H9 (cell line): ENCODE measurements at regions not wholly inside any gene's neighbourhood (a gene's known extent, or its start where the extent isn't known, plus 50 kb on each side); places are given as distances from the start of the nearest gene placed in this dataset.

Source experiments
- DNase-seq: peaks from one replicate; pipeline ENCODE4 v3.0.0-alpha.2; 2017
- H2AFZ ChIP-seq: one replicate; pipeline ENCODE4 v1.6.1; 2013; ENCODE audit warnings: mild to moderate bottlenecking, low read length, control low read depth, moderate library complexity
- H2AK5ac ChIP-seq: 2 replicates; pipeline ENCODE4 v1.6.1; 2013; ENCODE audit warnings: low read length, control low read depth, mixed read lengths; ENCODE audit not compliant: insufficient read length
- H2BK120ac ChIP-seq: one replicate; pipeline ENCODE4 v1.6.1; 2013; ENCODE audit warnings: low read depth, mild to moderate bottlenecking, low read length, control low read depth, inconsistent platforms; ENCODE audit not compliant: poor library complexity, severe bottlenecking
- H2BK12ac ChIP-seq: 2 replicates; pipeline ENCODE4 v1.6.1; 2013; ENCODE audit warnings: low read length, control low read depth, mixed read lengths, low read depth; ENCODE audit not compliant: insufficient read length
- H2BK15ac ChIP-seq: 2 replicates; pipeline ENCODE4 v1.6.1; 2013; ENCODE audit warnings: low read depth, low read length, control low read depth
- H2BK20ac ChIP-seq: one replicate; pipeline ENCODE4 v1.6.1; 2013; ENCODE audit warnings: low read depth, mild to moderate bottlenecking, low read length, control low read depth, inconsistent platforms; ENCODE audit not compliant: poor library complexity, severe bottlenecking
- H2BK5ac ChIP-seq: 2 replicates; pipeline ENCODE4 v1.6.1; 2013; ENCODE audit warnings: low read length, control low read depth, mixed read lengths; ENCODE audit not compliant: insufficient read length
- H3K14ac ChIP-seq: 2 replicates; pipeline ENCODE4 v1.6.1; 2013; ENCODE audit warnings: low read length, control low read depth; ENCODE audit not compliant: insufficient read depth
- H3K18ac ChIP-seq: 2 replicates; pipeline ENCODE4 v1.6.1; 2013; ENCODE audit warnings: low read depth, mild to moderate bottlenecking, mixed read lengths, low read length, control low read depth; ENCODE audit not compliant: insufficient read length
- H3K23ac ChIP-seq: 2 replicates; pipeline ENCODE4 v1.6.1; 2013; ENCODE audit warnings: low read length, control low read depth, mixed read lengths, low read depth; ENCODE audit not compliant: insufficient read length
- H3K23me2 ChIP-seq: 2 replicates; pipeline ENCODE4 v1.6.1; 2013; ENCODE audit warnings: low read depth, mild to moderate bottlenecking, mixed read lengths, low read length, control low read depth; ENCODE audit not compliant: insufficient read length, poor library complexity, severe bottlenecking
- H3K27ac ChIP-seq: 2 replicates; pipeline ENCODE4 v1.5.1; 2013; ENCODE audit warnings: low read length, control low read depth, mixed read lengths, low read depth; ENCODE audit not compliant: insufficient read length
- H3K27me3 ChIP-seq: 2 replicates; pipeline ENCODE4 v1.6.1; 2013; ENCODE audit warnings: low read length, control low read depth, inconsistent platforms; ENCODE audit not compliant: insufficient read depth
- H3K4ac ChIP-seq: 2 replicates; pipeline ENCODE4 v1.6.1; 2013; ENCODE audit warnings: low read depth, mild to moderate bottlenecking, control low read depth, inconsistent platforms, low read length, moderate library complexity
- H3K4me1 ChIP-seq: 2 replicates; pipeline ENCODE4 v1.6.1; 2013; ENCODE audit warnings: low read length, control low read depth, inconsistent platforms; ENCODE audit not compliant: insufficient read depth
- H3K4me2 ChIP-seq: 2 replicates; pipeline ENCODE4 v1.6.1; 2013; ENCODE audit warnings: low read length, control low read depth, mixed read lengths; ENCODE audit not compliant: insufficient read length, insufficient read depth
- H3K56ac ChIP-seq: 2 replicates; pipeline ENCODE4 v1.6.1; 2013; ENCODE audit warnings: low read depth, mild to moderate bottlenecking, mixed read lengths, low read length, control low read depth; ENCODE audit not compliant: insufficient read length
- H3K79me1 ChIP-seq: 2 replicates; pipeline ENCODE4 v1.6.1; 2013; ENCODE audit warnings: low read depth, mild to moderate bottlenecking, moderate library complexity, low read length, control low read depth, inconsistent platforms; ENCODE audit not compliant: insufficient read depth, poor library complexity, severe bottlenecking
- H3K79me2 ChIP-seq: 2 replicates; pipeline ENCODE4 v1.6.1; 2013; ENCODE audit warnings: low read length, control low read depth, inconsistent platforms; ENCODE audit not compliant: insufficient read depth
- H3K9ac ChIP-seq: 2 replicates; pipeline ENCODE4 v1.6.1; 2013; ENCODE audit warnings: low read length, control low read depth, mixed read lengths; ENCODE audit not compliant: insufficient read length; ENCODE audit errors: extremely low read depth
- H3K9me3 ChIP-seq: one replicate; pipeline ENCODE4 v1.6.1; 2013; ENCODE audit warnings: low read depth, low read length, inconsistent platforms; ENCODE audit not compliant: control insufficient read depth
- H3T11ph ChIP-seq: one replicate; pipeline ENCODE4 v1.6.1; 2013; ENCODE audit warnings: mild to moderate bottlenecking, low read length, control low read depth, inconsistent platforms
- H4K20me1 ChIP-seq: one replicate; pipeline ENCODE4 v1.6.1; 2013; ENCODE audit not compliant: control insufficient read depth, insufficient read length, insufficient read depth
- H4K5ac ChIP-seq: 2 replicates; pipeline ENCODE4 v1.6.1; 2013; ENCODE audit warnings: low read depth, mild to moderate bottlenecking, mixed read lengths, low read length, control low read depth; ENCODE audit not compliant: insufficient read length
- H4K8ac ChIP-seq: replicated peaks from 2 replicates; pipeline ENCODE4 v1.6.1; 2013; ENCODE audit warnings: low read length, control low read depth, mixed read lengths, low read depth; ENCODE audit not compliant: insufficient read length
- H4K91ac ChIP-seq: 2 replicates; pipeline ENCODE4 v1.6.1; 2013; ENCODE audit warnings: low read depth, mild to moderate bottlenecking, moderate library complexity, mixed read lengths, low read length, control low read depth; ENCODE audit not compliant: insufficient read length
- H3K27ac Mint-ChIP-seq, 3 experiments: 2 replicates in 2 of 3; 3 replicates in 1 of 3; pipeline ENCODE4 v1.8.0; 2020 to 2021; ENCODE audit warnings: mixed read lengths in 3 of 3, mild to moderate bottlenecking in 1 of 3, moderate library complexity in 1 of 3
- H3K27me3 Mint-ChIP-seq: 2 replicates; pipeline ENCODE4 v1.8.0; 2021; ENCODE audit warnings: low read depth, mild to moderate bottlenecking, moderate library complexity, mixed read lengths
- H3K36me3 Mint-ChIP-seq, 3 experiments: 2 replicates in 2 of 3; 3 replicates in 1 of 3; pipeline ENCODE4 v1.8.0; 2020 to 2021; ENCODE audit warnings: low read depth in 3 of 3, mixed read lengths in 3 of 3; ENCODE audit not compliant: insufficient read depth in 1 of 3
- H3K4me1 Mint-ChIP-seq, 2 experiments: 2 replicates each; pipeline ENCODE4 v1.8.0; 2020; ENCODE audit warnings: mixed read lengths in 2 of 2
- H3K4me3 Mint-ChIP-seq, 2 experiments: 2 replicates in 1 of 2; 3 replicates in 1 of 2; pipeline ENCODE4 v1.8.0; 2020 to 2021; ENCODE audit warnings: mild to moderate bottlenecking in 2 of 2, mixed read lengths in 2 of 2, moderate library complexity in 1 of 2
- H3K9me3 Mint-ChIP-seq, 2 experiments: 2 replicates in 1 of 2; 3 replicates in 1 of 2; pipeline ENCODE4 v1.8.0; 2020; ENCODE audit warnings: mild to moderate bottlenecking in 2 of 2, mixed read lengths in 2 of 2, moderate library complexity in 1 of 2
- CTCF ChIP-seq: fragments of 200-600 bp; sonication (generic); conservative IDR thresholded peaks from 3 replicates; pipeline ENCODE4 v1.8.0; 2021; ENCODE audit warnings: antibody characterized with exemption, mild to moderate bottlenecking
- WGBS: extraction: QIAGEN DNeasy Blood & Tissue Kit; methylation state at CpG from one replicate; pipeline ENCODE4 v1.1.7; 2013; ENCODE audit warnings: missing lambda C conversion rate, low lambda C conversion rate, mixed read lengths; ENCODE audit not compliant: insufficient read length; ENCODE audit errors: extremely low coverage; 5-methylcytosine and 5-hydroxymethylcytosine counted together

DNA sequence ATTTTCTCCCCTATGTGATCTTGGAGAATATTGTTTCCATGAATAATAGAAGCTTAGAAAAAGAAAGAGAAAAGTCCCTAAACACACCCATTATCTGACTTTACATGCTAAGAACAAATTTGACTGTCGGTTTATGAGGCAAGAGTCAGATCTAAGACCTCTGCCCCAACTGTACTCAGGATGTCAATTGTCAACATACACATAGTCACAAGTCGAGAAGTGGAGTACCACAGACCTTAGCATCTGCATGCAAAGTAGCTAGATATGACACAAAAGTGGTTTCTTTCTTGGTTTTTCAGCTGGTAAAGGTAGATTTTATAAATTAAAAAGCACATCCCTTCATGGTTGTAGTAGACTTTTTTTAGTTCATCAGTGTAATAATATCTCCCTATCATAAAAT, 97.2 kb upstream of the DPYD start:
- Histone ChIP-seq H3K18ac (no peak overlapping the region), H4K20me1 (no peaks in the 10 kb centered on the region), H3K27ac (no peak overlapping the region), H3K23ac (no peak overlapping the region), H3K56ac (no peak overlapping the region), H3K79me1 (no peaks in the 10 kb centered on the region), H2AFZ (no peak overlapping the region), H2BK120ac (no peak overlapping the region), H4K5ac (no peak overlapping the region), H2BK15ac (no peak overlapping the region), H3K23me2 (no peaks in the 10 kb centered on the region), H3K79me2 (no peaks in the 10 kb centered on the region), H3T11ph (no peak overlapping the region), H3K4ac (no peak overlapping the region), H4K8ac (no peak overlapping the region), H2AK5ac (no peak overlapping the region), H3K9ac (no peak overlapping the region), H2BK12ac (no peak overlapping the region), H4K91ac (no peak overlapping the region), H3K9me3 (no peaks in the 10 kb centered on the region), H3K4me2 (no peak overlapping the region), H3K14ac (no peak overlapping the region), H3K27me3 (no peaks in the 10 kb centered on the region), H2BK20ac (no peak overlapping the region), H2BK5ac (no peak overlapping the region), H3K4me1 (no peaks in the 10 kb centered on the region)
- no peak for DNase-seq
- no peaks in the 10 kb centered on the region for H3K4me1 Mint-ChIP-seq
- no peaks in the 10 kb centered on the region for H3K9me3 Mint-ChIP-seq
- no peaks in the 10 kb centered on the region for H3K36me3 Mint-ChIP-seq
- WGBS = no CpG with 5 or more reads among the region's 2 CpGs
- H3K27ac Mint-ChIP-seq = no peak overlapping the region
- H3K4me3 Mint-ChIP-seq = no peak overlapping the region
- H3K27me3 Mint-ChIP-seq = peaks cover 2% of the 10 kb centered on the region; the same call in 1 of the 2 replicates
- no peak for TF ChIP-seq CTCF
